HCT116 (cell line): ENCODE measurements at regions not wholly inside any gene's neighbourhood (a gene's known extent, or its start where the extent isn't known, plus 50 kb on each side); places are given as distances from the start of the nearest gene placed in this dataset.

ENCODE experiments used
- ATAC-seq: fragments of 200-7000 bp; cut with Tn5 transposase; 2 replicates; pipeline ENCODE4 v1.9.1; 2020; ENCODE audit warnings: mild to moderate bottlenecking, moderate library complexity
- BruUV-seq: library from RNA; stranded (reverse); fragments of 400-500 nt; replicated peaks from 2 replicates; lab custom pipeline; 2021; lab: Mats Ljungman, UMichigan
- CTCF ChIA-PET: fragments of 300-600 bp; sonication (Branson Sonifier 250); formaldehyde crosslinking; loops from one replicate; lab custom pipeline; 2021; ENCODE audit warnings: antibody characterized with exemption; lab: Charles Lee
- POLR2A ChIA-PET: fragments of 300-600, 350-600 bp; sonication (Branson Sonifier 250); formaldehyde crosslinking; loops from one replicate; lab custom pipeline; 2021; ENCODE audit warnings: antibody characterized with exemption; lab: Charles Lee
- RAD21 ChIA-PET, 2 experiments: fragments of 300-600 bp; sonication (Branson Sonifier 250); formaldehyde crosslinking; loops; one replicate each; lab custom pipeline; 2023; ENCODE audit warnings: low total read pairs in 2 of 2; ENCODE audit not compliant: uncharacterized antibody in 2 of 2, unreplicated experiment in 2 of 2, low non-redundant PET in 1 of 2; lab: Charles Lee
- DNase-seq: peaks from one replicate; pipeline ENCODE4 v3.0.0-alpha.2; 2010; ENCODE audit warnings: low read depth, low spot score
- H2AFZ ChIP-seq: fragments of 200-600 bp; shearing (Covaris generic), sonication (generic); 2 replicates; pipeline ENCODE4 v1.6.1; 2017; ENCODE audit warnings: low read depth, mixed run types, mixed read lengths, antibody characterized with exemption, low read length; ENCODE audit not compliant: poor library complexity, severe bottlenecking
- H3K27ac ChIP-seq: 2 replicates; pipeline ENCODE4 v1.5.1; 2012; ENCODE audit warnings: low read depth, low read length
- H3K27me3 ChIP-seq: fragments of 200-600 bp; sonication (generic); 2 replicates; pipeline ENCODE4 v1.6.1; 2016; ENCODE audit warnings: mixed run types, low read length, mixed read lengths; ENCODE audit not compliant: insufficient read depth
- H3K36me3 ChIP-seq, 2 experiments: fragments of 200-500 bp in 1 of 2; fragments of 200-600 bp in 1 of 2; sonication (Bioruptor generic) in 1 of 2; sonication (generic) in 1 of 2; 2 replicates each; pipeline versions ENCODE4 v1.5.1 to v1.6.1; 2014 to 2016; ENCODE audit warnings: low read length in 2 of 2, inconsistent platforms in 1 of 2, mixed read lengths in 1 of 2, mixed run types in 1 of 2; ENCODE audit not compliant: insufficient read depth in 2 of 2, control insufficient read depth in 1 of 2
- H3K4me1 ChIP-seq, 2 experiments: fragments of 200-600 bp in 1 of 2; sonication (generic) in 1 of 2; 2 replicates each; pipeline versions ENCODE4 v1.5.1 to v1.6.1; 2012 to 2017; ENCODE audit warnings: low read length in 2 of 2, inconsistent platforms in 1 of 2, mild to moderate bottlenecking in 1 of 2, mixed read lengths in 1 of 2, mixed run types in 1 of 2, moderate library complexity in 1 of 2; ENCODE audit not compliant: insufficient read depth in 2 of 2, control insufficient read depth in 1 of 2
- H3K4me2 ChIP-seq: fragments of 200-600 bp; sonication (generic); 2 replicates; pipeline ENCODE4 v1.6.1; 2017; ENCODE audit warnings: mixed run types, low read length, mixed read lengths
- H3K4me3 ChIP-seq, 2 experiments: fragments of 200-600 bp in 1 of 2; sonication (generic) in 1 of 2; replicated peaks in 1 of 2; 2 replicates each; pipeline ENCODE4 v1.5.1; 2011 to 2016; ENCODE audit warnings: low read length in 2 of 2, control low read depth in 1 of 2, low read depth in 1 of 2, mild to moderate bottlenecking in 1 of 2, mixed read lengths in 1 of 2, mixed run types in 1 of 2
- H3K79me2 ChIP-seq: fragments of 200-600 bp; sonication (generic); 2 replicates; pipeline ENCODE4 v1.6.1; 2017; ENCODE audit warnings: mild to moderate bottlenecking, mixed run types, low read length, moderate library complexity, mixed read lengths; ENCODE audit not compliant: insufficient read depth
- H3K9ac ChIP-seq: fragments of 200-600 bp; sonication (generic); 2 replicates; pipeline ENCODE4 v1.6.1; 2016; ENCODE audit warnings: low read length, mixed read lengths
- H3K9me2 ChIP-seq: fragments of 200-600 bp; sonication (generic), shearing (Covaris generic); 2 replicates; pipeline ENCODE4 v1.6.1; 2017; ENCODE audit warnings: mixed run types, mild to moderate bottlenecking, moderate library complexity; ENCODE audit not compliant: insufficient read depth
- H3K9me3 ChIP-seq, 2 experiments: fragments of 200-500 bp in 1 of 2; fragments of 200-600 bp in 1 of 2; sonication (Bioruptor generic) in 1 of 2; sonication (generic) in 1 of 2; 2 replicates each; pipeline ENCODE4 v1.6.1; 2014 to 2017; ENCODE audit warnings: low read length in 2 of 2, mixed read lengths in 2 of 2, inconsistent platforms in 1 of 2, low read depth in 1 of 2, mild to moderate bottlenecking in 1 of 2, mixed run types in 1 of 2, moderate library complexity in 1 of 2; ENCODE audit not compliant: control insufficient read depth in 1 of 2, insufficient read depth in 1 of 2
- H4K20me1 ChIP-seq: fragments of 200-600 bp; sonication (generic), shearing (Covaris generic); 2 replicates; pipeline ENCODE4 v1.6.1; 2017; ENCODE audit warnings: mixed run types, mild to moderate bottlenecking, moderate library complexity; ENCODE audit not compliant: insufficient read depth
- ELF1 ChIP-seq: IDR thresholded peaks from 2 replicates; pipeline ENCODE4 v1.6.1; 2012; ENCODE audit warnings: low read depth, borderline replicate concordance
- EZH2 ChIP-seq: fragments of 200-600 bp; sonication (generic); IDR thresholded peaks from 2 replicates; pipeline ENCODE4 v1.6.1; 2017; ENCODE audit warnings: antibody characterized with exemption, mixed run types
- EZH2phosphoT487 ChIP-seq: fragments of 200-600 bp; IDR thresholded peaks from 2 replicates; pipeline ENCODE4 v1.6.1; 2018; ENCODE audit warnings: antibody characterized with exemption, borderline replicate concordance
- FOSL1 ChIP-seq: IDR thresholded peaks from 2 replicates; pipeline ENCODE4 v1.6.1; 2012; ENCODE audit warnings: low read depth
- POLR2A ChIP-seq: IDR thresholded peaks from 2 replicates; pipeline ENCODE4 v1.7.0; 2011; ENCODE audit warnings: borderline replicate concordance; ENCODE audit not compliant: insufficient read depth, insufficient read length; ENCODE audit errors: extremely low read depth
- POLR2AphosphoS5 ChIP-seq: IDR thresholded peaks from 2 replicates; pipeline ENCODE4 v1.6.1; 2011; ENCODE audit warnings: mild to moderate bottlenecking, low read depth, low read length, moderate library complexity
- RAD21 ChIP-seq: IDR thresholded peaks from 2 replicates; pipeline ENCODE4 v1.6.1; 2012; ENCODE audit warnings: low read depth, mild to moderate bottlenecking
- SIN3A ChIP-seq: IDR thresholded peaks from 2 replicates; pipeline ENCODE4 v1.6.1; 2012; ENCODE audit warnings: low read depth
- SP1 ChIP-seq: IDR thresholded peaks from 2 replicates; pipeline ENCODE4 v1.6.1; 2012; ENCODE audit warnings: low read depth
- TCF7L2 ChIP-seq: IDR thresholded peaks from 2 replicates; pipeline ENCODE4 v1.7.0; 2011; ENCODE audit warnings: borderline replicate concordance, inconsistent platforms; ENCODE audit not compliant: insufficient read depth, insufficient read length; ENCODE audit errors: extremely low read depth
- YY1 ChIP-seq: IDR thresholded peaks from 2 replicates; pipeline ENCODE4 v1.6.1; 2011; ENCODE audit warnings: low read length, low read depth, moderate library complexity, mild to moderate bottlenecking; ENCODE audit not compliant: insufficient replicate concordance; ENCODE audit errors: extremely low read depth
- ZFX ChIP-seq: fragments of 450-650 bp; IDR thresholded peaks from 2 replicates; pipeline ENCODE4 v1.6.1; 2017
- ZNF274 ChIP-seq: fragments of 200-500 bp; sonication (Bioruptor generic); IDR thresholded peaks from 2 replicates; pipeline ENCODE4 v1.6.1; 2014; ENCODE audit warnings: mild to moderate bottlenecking, low read depth, low read length, inconsistent platforms
- intact Hi-C: fragments of 100-400 bp; cut with micrococcal nuclease; formaldehyde crosslinking; loops from 2 replicates; pipeline ENCODE4 v1.10.0; 2022
- TF ChIP-seq, protein P1 (sequence below): IDR thresholded peaks from 2 replicates; pipeline ENCODE4 v1.6.1; 2012
- TF ChIP-seq, protein P2 (sequence below): IDR thresholded peaks from 2 replicates; pipeline ENCODE4 v1.6.1; 2011; ENCODE audit warnings: mild to moderate bottlenecking, low read length, moderate library complexity; ENCODE audit not compliant: insufficient replicate concordance; ENCODE audit errors: extremely low read depth
- TF ChIP-seq, protein P3 (sequence below), 3 experiments: fragments of 200-600 bp in 1 of 3; sonication (generic) in 1 of 3; IDR thresholded peaks in 2 of 3; conservative IDR thresholded peaks in 1 of 3; 2 replicates each; pipeline ENCODE4 v1.5.1; 2012 to 2017; ENCODE audit warnings: low read depth in 2 of 3, low read length in 2 of 3, antibody characterized with exemption in 1 of 3, borderline replicate concordance in 1 of 3, control low read depth in 1 of 3, mild to moderate bottlenecking in 1 of 3, mixed read lengths in 1 of 3, mixed run types in 1 of 3, moderate library complexity in 1 of 3; ENCODE audit not compliant: insufficient read depth in 1 of 3

DNA sequence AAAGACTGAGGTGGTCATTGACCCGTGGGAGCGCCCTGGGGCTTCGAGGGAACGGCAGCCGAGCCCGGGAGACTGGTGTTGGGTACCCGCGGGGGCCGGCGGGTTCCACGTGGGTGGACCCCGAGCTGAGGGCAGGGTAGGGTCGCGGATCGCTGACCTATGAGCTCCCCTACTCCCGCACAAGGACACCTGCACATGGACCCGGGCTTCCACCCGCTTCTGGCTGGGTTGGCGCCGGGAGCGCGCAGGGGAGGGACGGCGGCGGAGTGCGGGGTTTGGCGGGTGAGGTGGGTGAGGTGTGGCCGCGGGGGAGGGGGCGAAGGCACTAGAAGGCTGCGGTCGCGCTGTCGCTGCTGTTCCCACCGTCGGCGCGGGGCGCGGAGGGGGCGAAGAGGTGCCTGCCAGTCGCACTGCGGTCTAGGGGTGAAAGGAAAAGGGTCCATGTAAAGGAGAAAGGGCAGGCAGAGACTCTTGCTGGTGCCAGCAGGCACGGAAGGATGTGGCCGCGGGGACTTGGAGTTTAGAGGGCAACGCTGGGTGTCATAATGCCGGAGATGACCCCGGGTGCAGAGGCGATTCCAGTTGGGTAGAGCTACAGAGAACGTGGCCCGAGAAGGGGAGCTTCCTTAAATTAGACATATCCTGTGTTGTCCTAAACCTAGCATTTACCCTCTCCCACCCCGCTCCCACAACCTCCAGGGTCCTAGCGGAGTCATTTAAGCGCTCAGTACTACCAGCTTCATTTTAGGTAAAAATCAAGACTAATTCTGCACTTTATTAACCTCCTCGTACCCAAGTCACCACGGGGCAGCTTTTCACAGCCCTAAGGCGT, 245.9 kb upstream of the TOPAZ1 start:
- Histone ChIP-seq H3K9ac (no peak overlapping the region), H3K79me2 (no peaks in the 10 kb centered on the region), H3K27me3 (peaks cover 12% of the 10 kb centered on the region; the same call in 1 of the 2 replicates), H4K20me1 (no peaks in the 10 kb centered on the region), H3K4me1 (peaks cover 0 to 9% of the 10 kb centered on the region in 2 experiments; a peak in 2 of 4 replicates), H2AFZ (no peak overlapping the region), H3K36me3 (no peaks in the 10 kb centered on the region), H3K27ac (no peak overlapping the region), H3K4me3 (no peak overlapping the region), H3K4me2 (no peak overlapping the region), H3K9me3 (no peaks in the 10 kb centered on the region), H3K9me2 (no peaks in the 10 kb centered on the region)
- TF ChIP-seq ZNF274, result no peak
- no peak for TF ChIP-seq TCF7L2
- TF ChIP-seq, protein P1, sequence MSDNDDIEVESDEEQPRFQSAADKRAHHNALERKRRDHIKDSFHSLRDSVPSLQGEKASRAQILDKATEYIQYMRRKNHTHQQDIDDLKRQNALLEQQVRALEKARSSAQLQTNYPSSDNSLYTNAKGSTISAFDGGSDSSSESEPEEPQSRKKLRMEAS, result no peak
- no peak for TF ChIP-seq POLR2AphosphoS5
- no peak for TF ChIP-seq SIN3A
- TF ChIP-seq ELF1, result no peak
- no peak for TF ChIP-seq EZH2
- no peak for TF ChIP-seq EZH2phosphoT487
- TF ChIP-seq YY1, result no peak
- TF ChIP-seq, protein P2, sequence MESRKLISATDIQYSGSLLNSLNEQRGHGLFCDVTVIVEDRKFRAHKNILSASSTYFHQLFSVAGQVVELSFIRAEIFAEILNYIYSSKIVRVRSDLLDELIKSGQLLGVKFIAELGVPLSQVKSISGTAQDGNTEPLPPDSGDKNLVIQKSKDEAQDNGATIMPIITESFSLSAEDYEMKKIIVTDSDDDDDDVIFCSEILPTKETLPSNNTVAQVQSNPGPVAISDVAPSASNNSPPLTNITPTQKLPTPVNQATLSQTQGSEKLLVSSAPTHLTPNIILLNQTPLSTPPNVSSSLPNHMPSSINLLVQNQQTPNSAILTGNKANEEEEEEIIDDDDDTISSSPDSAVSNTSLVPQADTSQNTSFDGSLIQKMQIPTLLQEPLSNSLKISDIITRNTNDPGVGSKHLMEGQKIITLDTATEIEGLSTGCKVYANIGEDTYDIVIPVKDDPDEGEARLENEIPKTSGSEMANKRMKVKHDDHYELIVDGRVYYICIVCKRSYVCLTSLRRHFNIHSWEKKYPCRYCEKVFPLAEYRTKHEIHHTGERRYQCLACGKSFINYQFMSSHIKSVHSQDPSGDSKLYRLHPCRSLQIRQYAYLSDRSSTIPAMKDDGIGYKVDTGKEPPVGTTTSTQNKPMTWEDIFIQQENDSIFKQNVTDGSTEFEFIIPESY, result no peak
- no peak for TF ChIP-seq SP1
- TF ChIP-seq RAD21, result no peak
- TF ChIP-seq FOSL1, result no peak
- TF ChIP-seq ZFX, result no peak
- TF ChIP-seq, protein P3, sequence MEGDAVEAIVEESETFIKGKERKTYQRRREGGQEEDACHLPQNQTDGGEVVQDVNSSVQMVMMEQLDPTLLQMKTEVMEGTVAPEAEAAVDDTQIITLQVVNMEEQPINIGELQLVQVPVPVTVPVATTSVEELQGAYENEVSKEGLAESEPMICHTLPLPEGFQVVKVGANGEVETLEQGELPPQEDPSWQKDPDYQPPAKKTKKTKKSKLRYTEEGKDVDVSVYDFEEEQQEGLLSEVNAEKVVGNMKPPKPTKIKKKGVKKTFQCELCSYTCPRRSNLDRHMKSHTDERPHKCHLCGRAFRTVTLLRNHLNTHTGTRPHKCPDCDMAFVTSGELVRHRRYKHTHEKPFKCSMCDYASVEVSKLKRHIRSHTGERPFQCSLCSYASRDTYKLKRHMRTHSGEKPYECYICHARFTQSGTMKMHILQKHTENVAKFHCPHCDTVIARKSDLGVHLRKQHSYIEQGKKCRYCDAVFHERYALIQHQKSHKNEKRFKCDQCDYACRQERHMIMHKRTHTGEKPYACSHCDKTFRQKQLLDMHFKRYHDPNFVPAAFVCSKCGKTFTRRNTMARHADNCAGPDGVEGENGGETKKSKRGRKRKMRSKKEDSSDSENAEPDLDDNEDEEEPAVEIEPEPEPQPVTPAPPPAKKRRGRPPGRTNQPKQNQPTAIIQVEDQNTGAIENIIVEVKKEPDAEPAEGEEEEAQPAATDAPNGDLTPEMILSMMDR (IDR thresholded peaks at IDR 0.05 in 2 of 3, conservative IDR thresholded peaks at IDR 0.05 in 1 of 3; ENCODE audit: borderline replicate concordance in 1 of 3, insufficient read depth in 1 of 3, low read depth in 2 of 3, low read length in 2 of 3), result no peak
- no peak for TF ChIP-seq POLR2A
- no peak for ATAC-seq
- ChIA-PET CTCF (no interaction called here), POLR2A (no interaction called here), RAD21 (no interaction called here)
- no TSS peak for BruUV-seq
- intact Hi-C loops, result no loop called here
- no peak for DNase-seq
